BE2C (cell line): ENCODE measurements at regions not wholly inside any gene's neighbourhood (a gene's known extent, or its start where the extent isn't known, plus 50 kb on each side); places are given as distances from the start of the nearest gene placed in this dataset.

Source experiments
- DNase-seq: peaks from one replicate; pipeline ENCODE4 v3.0.0-alpha.2; 2020
- H3K27me3 ChIP-seq: fragments of 250-450 bp; sonication (Bioruptor Pico); 2 replicates; pipeline ENCODE4 v1.5.1; 2020; ENCODE audit warnings: mild to moderate bottlenecking
- H3K36me3 ChIP-seq: fragments of 250-450 bp; sonication (Bioruptor Pico); 2 replicates; pipeline ENCODE4 v1.5.1; 2020; ENCODE audit warnings: mild to moderate bottlenecking
- H3K4me1 ChIP-seq: fragments of 250-450 bp; sonication (Bioruptor Pico); 2 replicates; pipeline ENCODE4 v1.5.1; 2020
- H3K4me3 ChIP-seq: 2 replicates; pipeline ENCODE4 v1.5.1; 2011; ENCODE audit warnings: low read depth, low read length
- H3K9me3 ChIP-seq: fragments of 250-450 bp; sonication (Bioruptor Pico); 2 replicates; pipeline ENCODE4 v1.5.1; 2020
- TF ChIP-seq, protein P1 (sequence below): IDR thresholded peaks from 2 replicates; pipeline ENCODE4 v1.5.1; 2012; ENCODE audit warnings: mild to moderate bottlenecking, low read depth, low read length

DNA sequence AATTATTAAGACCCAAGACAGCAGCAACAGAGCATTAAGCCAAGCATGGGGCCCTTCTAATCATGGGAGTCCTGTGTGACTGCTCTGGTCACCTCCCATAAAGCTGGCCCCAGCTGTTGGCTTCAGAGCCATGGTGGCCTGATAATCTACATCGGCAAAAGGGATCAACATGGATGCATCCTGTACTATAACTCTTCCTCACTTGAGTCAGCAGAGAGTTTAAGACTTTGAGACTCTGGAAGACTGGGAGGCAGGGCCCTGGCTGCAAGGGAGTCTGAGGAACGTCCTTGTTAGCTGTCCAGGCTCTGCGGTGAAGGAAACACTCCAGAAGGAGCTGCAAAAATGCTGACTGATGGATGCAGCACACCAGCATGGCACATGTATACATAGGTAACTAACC, 95.0 kb upstream of the KIAA1217 start:
- Histone ChIP-seq H3K4me1 (no peaks in the 10 kb centered on the region), H3K27me3 (no peaks in the 10 kb centered on the region), H3K36me3 (no peaks in the 10 kb centered on the region), H3K9me3 (no peaks in the 10 kb centered on the region), H3K4me3 (no peak overlapping the region)
- DNase-seq: no peak
- TF ChIP-seq, protein P1, sequence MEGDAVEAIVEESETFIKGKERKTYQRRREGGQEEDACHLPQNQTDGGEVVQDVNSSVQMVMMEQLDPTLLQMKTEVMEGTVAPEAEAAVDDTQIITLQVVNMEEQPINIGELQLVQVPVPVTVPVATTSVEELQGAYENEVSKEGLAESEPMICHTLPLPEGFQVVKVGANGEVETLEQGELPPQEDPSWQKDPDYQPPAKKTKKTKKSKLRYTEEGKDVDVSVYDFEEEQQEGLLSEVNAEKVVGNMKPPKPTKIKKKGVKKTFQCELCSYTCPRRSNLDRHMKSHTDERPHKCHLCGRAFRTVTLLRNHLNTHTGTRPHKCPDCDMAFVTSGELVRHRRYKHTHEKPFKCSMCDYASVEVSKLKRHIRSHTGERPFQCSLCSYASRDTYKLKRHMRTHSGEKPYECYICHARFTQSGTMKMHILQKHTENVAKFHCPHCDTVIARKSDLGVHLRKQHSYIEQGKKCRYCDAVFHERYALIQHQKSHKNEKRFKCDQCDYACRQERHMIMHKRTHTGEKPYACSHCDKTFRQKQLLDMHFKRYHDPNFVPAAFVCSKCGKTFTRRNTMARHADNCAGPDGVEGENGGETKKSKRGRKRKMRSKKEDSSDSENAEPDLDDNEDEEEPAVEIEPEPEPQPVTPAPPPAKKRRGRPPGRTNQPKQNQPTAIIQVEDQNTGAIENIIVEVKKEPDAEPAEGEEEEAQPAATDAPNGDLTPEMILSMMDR: no peak

DNA sequence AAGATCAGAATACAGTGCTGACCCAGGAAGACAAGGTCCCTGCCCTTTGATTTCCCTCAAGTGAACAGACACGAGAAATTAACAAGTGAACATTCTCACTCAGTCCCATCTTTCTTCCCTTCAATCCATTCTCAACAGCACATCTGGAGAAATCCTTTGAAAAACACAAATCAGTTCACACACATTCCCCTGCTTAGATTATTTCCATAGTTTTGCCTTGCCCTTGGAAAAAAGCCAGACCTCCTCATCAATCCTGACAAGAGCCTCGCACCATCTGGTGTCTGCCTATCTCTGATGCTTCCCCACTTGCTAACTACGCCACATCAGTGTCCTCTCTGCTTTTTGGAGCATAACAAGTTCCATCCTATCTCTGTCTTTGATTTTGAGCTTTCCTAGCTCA, 94.4 kb upstream of the KIAA1217 start:
- no peak for DNase-seq
- H3K4me3 ChIP-seq: no peak overlapping the region
- no peaks in the 10 kb centered on the region for H3K36me3 ChIP-seq
- H3K9me3 ChIP-seq: no peaks in the 10 kb centered on the region
- no peaks in the 10 kb centered on the region for H3K4me1 ChIP-seq
- TF ChIP-seq, protein P1: no peak
- H3K27me3 ChIP-seq: no peaks in the 10 kb centered on the region

DNA sequence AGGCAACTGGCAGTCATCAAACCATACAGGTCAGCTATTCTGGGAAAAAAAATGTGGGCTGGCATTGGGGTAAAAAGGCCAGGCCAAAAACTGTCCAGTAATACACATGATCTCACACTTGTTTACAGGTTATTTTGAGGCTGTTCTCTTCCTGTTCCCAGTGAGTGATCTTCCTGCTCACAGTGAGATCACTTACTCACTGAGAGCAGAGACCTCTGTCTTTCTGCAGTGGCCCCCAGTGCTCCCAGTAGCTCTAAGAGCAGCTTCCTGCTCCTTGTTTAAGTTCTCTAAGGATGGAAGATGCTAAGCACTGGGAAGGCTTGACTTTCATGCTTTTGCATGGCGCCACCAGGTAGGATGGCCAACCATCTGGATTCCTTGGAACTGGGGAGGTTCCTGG, 93.5 kb upstream of the KIAA1217 start:
- DNase-seq: no peak

DNA sequence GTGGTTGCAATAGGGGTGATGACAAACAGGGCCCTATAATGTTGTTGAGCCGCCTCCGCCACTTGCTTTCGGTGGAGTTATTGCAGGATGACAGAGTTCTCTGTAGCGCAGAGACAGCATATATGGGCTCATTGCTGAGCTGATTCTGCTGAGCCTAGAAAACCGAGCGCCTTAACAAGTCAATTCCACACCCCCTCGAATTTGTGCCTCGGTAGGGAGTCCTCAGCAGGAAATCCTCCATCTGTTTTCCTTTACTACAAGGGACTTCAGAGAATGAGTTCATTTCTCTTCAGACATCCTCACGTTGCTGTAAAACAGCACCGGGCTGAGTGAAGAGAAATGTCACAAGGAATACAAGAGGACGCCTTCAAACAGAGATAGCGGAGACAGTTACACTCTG, 90.7 kb upstream of the KIAA1217 start:
- Histone ChIP-seq H3K9me3 (no peaks in the 10 kb centered on the region), H3K4me1 (no peaks in the 10 kb centered on the region), H3K4me3 (no peak overlapping the region), H3K36me3 (no peaks in the 10 kb centered on the region), H3K27me3 (no peaks in the 10 kb centered on the region)
- DNase-seq: no peak
- TF ChIP-seq, protein P1: no peak

More for the DNA sequence above, 93.5 kb upstream of the KIAA1217 start:
- no peaks in the 10 kb centered on the region for H3K4me1 ChIP-seq
- no peak overlapping the region for H3K4me3 ChIP-seq
- H3K9me3 ChIP-seq: no peaks in the 10 kb centered on the region
- no peaks in the 10 kb centered on the region for H3K36me3 ChIP-seq
- H3K27me3 ChIP-seq: no peaks in the 10 kb centered on the region
- TF ChIP-seq, protein P1: no peak

DNA sequence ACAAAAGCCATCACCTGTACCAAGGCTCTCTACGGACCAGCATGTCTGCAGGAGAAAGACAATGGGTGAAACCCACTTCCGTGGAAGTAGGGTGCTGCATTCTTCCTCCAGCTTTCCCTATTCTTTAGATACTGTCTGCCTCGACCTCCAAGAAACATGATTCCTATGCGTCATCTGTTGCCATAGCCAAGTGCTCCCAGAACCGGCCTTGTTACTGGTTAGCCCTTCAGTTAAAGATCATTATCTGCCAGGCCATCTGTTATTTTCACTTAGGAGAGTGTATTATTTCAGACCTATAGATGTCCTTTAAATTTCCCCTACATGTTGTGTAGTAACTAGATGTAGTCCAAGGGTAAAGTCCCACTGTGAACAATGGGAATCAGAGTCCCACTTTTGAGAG, 89.0 kb upstream of the KIAA1217 start:
- TF ChIP-seq, protein P1: no peak
- H3K9me3 ChIP-seq: no peaks in the 10 kb centered on the region
- no peaks in the 10 kb centered on the region for H3K4me1 ChIP-seq
- H3K27me3 ChIP-seq: no peaks in the 10 kb centered on the region
- no peak overlapping the region for H3K4me3 ChIP-seq
- DNase-seq: no peak
- H3K36me3 ChIP-seq: no peaks in the 10 kb centered on the region

DNA sequence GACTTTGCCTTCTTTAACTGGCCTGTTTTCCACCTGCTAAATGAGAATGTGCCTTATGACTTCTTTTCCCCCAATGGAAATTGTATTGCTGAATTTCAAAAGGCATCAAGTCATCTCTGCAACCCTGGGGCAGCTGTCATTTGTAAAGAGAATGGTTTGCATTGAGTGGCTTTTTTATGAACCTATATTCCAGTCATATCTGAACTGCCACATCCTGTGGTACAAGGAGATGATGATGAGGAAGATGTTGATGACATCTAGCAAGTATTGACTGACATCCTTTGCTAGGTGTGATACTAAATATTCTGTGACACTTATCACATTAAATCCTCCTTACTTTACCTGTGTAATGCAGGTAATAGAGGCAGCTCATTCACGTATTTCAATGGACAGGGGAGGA, 88.3 kb upstream of the KIAA1217 start:
- TF ChIP-seq, protein P1: no peak
- Histone ChIP-seq H3K9me3 (no peaks in the 10 kb centered on the region), H3K27me3 (no peaks in the 10 kb centered on the region), H3K4me1 (no peaks in the 10 kb centered on the region), H3K36me3 (no peaks in the 10 kb centered on the region), H3K4me3 (no peak overlapping the region)
- DNase-seq: no peak
